ENCODE measurements at regions not wholly inside any gene's neighbourhood (a gene's known extent, or its start where the extent isn't known, plus 50 kb on each side); places are given as distances from the start of the nearest gene placed in this dataset.
A peak's percentile ranks its signal among the peaks of the same experiment; 100 is the strongest.

GRCh38 chr14:89486961-89487360 is 69.9 kb upstream of the FOXN3 start:
- H3K27ac Mint-ChIP-seq = no peak overlapping the region

GRCh38 chr14:89486505-89486904 is 69.5 kb upstream of the FOXN3 start:
- H3K36me3 ChIP-seq (ENCODE audit: control insufficient read depth, insufficient read depth, low read length) = no peaks in the 10 kb centered on the region
- no peak overlapping the region for H3K4me3 Mint-ChIP-seq
- no peak overlapping the region for H3K9ac ChIP-seq (ENCODE audit: extremely low read depth, low read length, poor library complexity, severe bottlenecking)
- H3K36me3 Mint-ChIP-seq (ENCODE audit: low read depth) = peaks cover 3% of the 10 kb centered on the region
- no peaks in the 10 kb centered on the region for H3K9me3 Mint-ChIP-seq
- no peaks in the 10 kb centered on the region for H3K27me3 Mint-ChIP-seq (ENCODE audit: insufficient read depth)
- DNase-seq = no peak
- H3K4me3 ChIP-seq (ENCODE audit: low read length) = no peak overlapping the region
- no peaks in the 10 kb centered on the region for H3K9me3 ChIP-seq (ENCODE audit: control insufficient read depth, low read length)
- H3K4me1 ChIP-seq (ENCODE audit: control insufficient read depth, insufficient read depth, low read length) = peaks cover 4% of the 10 kb centered on the region
- TF ChIP-seq CTCF (conservative IDR thresholded peaks at IDR 0.05) = no peak
- no peak overlapping the region for H3K27ac Mint-ChIP-seq
- H3K27ac ChIP-seq (ENCODE audit: low read depth, low read length) = no peak overlapping the region
- no peaks in the 10 kb centered on the region for H3K27me3 ChIP-seq (ENCODE audit: control insufficient read depth, insufficient read depth, low read length, poor library complexity, severe bottlenecking)
- peaks cover 5% of the 10 kb centered on the region for H3K4me1 Mint-ChIP-seq
- WGBS, 2 experiments (ENCODE audit: insufficient coverage in 1 of 2, insufficient read length in 1 of 2) = 89 to 92% methylated on average over 7 to 8 of the region's 8 CpGs

More at GRCh38 chr14:89486961-89487360, 69.9 kb upstream of the FOXN3 start:
- H3K4me3 Mint-ChIP-seq = no peak overlapping the region
- DNase-seq = no peak
- peaks cover 5% of the 10 kb centered on the region for H3K4me1 Mint-ChIP-seq
- Histone ChIP-seq H3K4me3 (ENCODE audit: low read length) (no peak overlapping the region), H3K4me1 (ENCODE audit: control insufficient read depth, insufficient read depth, low read length) (peaks cover 4% of the 10 kb centered on the region), H3K9me3 (ENCODE audit: control insufficient read depth, low read length) (no peaks in the 10 kb centered on the region), H3K9ac (ENCODE audit: extremely low read depth, low read length, poor library complexity, severe bottlenecking) (no peak overlapping the region), H3K36me3 (ENCODE audit: control insufficient read depth, insufficient read depth, low read length) (no peaks in the 10 kb centered on the region), H3K27me3 (ENCODE audit: control insufficient read depth, insufficient read depth, low read length, poor library complexity, severe bottlenecking) (no peaks in the 10 kb centered on the region), H3K27ac (ENCODE audit: low read depth, low read length) (no peak overlapping the region)
- 95 to 98% methylated on average over 5 to 8 of the region's 8 CpGs for WGBS, 2 experiments (ENCODE audit: insufficient coverage in 1 of 2, insufficient read length in 1 of 2)
- no peak for TF ChIP-seq CTCF (conservative IDR thresholded peaks at IDR 0.05)
- peaks cover 3% of the 10 kb centered on the region for H3K36me3 Mint-ChIP-seq (ENCODE audit: low read depth)
- no peaks in the 10 kb centered on the region for H3K27me3 Mint-ChIP-seq (ENCODE audit: insufficient read depth)
- H3K9me3 Mint-ChIP-seq = no peaks in the 10 kb centered on the region

- Histone ChIP-seq H3K27ac (ENCODE audit: low read depth, low read length) (no peak overlapping the region), H3K9ac (ENCODE audit: extremely low read depth, low read length, poor library complexity, severe bottlenecking) (no peak overlapping the region), H3K27me3 (ENCODE audit: control insufficient read depth, insufficient read depth, low read length, poor library complexity, severe bottlenecking) (no peaks in the 10 kb centered on the region), H3K4me1 (ENCODE audit: control insufficient read depth, insufficient read depth, low read length) (peaks cover 4% of the 10 kb centered on the region), H3K9me3 (ENCODE audit: control insufficient read depth, low read length) (no peaks in the 10 kb centered on the region), H3K4me3 (ENCODE audit: low read length) (no peak overlapping the region), H3K36me3 (ENCODE audit: control insufficient read depth, insufficient read depth, low read length) (no peaks in the 10 kb centered on the region)
- H3K27me3 Mint-ChIP-seq (ENCODE audit: insufficient read depth) = no peaks in the 10 kb centered on the region
- no peak overlapping the region for H3K4me3 Mint-ChIP-seq
- no peak for TF ChIP-seq CTCF (conservative IDR thresholded peaks at IDR 0.05)
- peaks cover 3% of the 10 kb centered on the region for H3K36me3 Mint-ChIP-seq (ENCODE audit: low read depth)
- peaks cover 3% of the 10 kb centered on the region for H3K4me1 Mint-ChIP-seq
- H3K27ac Mint-ChIP-seq = peak overlapping the region; percentile 17
- H3K9me3 Mint-ChIP-seq = no peaks in the 10 kb centered on the region
- DNase-seq = no peak
- WGBS, 2 experiments (ENCODE audit: insufficient coverage in 1 of 2, insufficient read length in 1 of 2) = 76 to 90% methylated on average over 2 of the region's 2 CpGs
These were observed 68.2 kb upstream of the FOXN3 start for GRCh38 chr14:89485264-89485663.
